Stimulated activated CD8-positive, alpha-beta memory T cell treated with anti-CD3 and anti-CD28 coated beads, Interleukin-4, amount 100 ng/mL, for 48 hours (primary cell): ENCODE measurements at regions not wholly inside any gene's neighbourhood (a gene's known extent, or its start where the extent isn't known, plus 50 kb on each side); places are given as distances from the start of the nearest gene placed in this dataset.

Source experiments
- DNase-seq: peaks from one replicate; pipeline ENCODE4 v3.0.0-alpha.2; 2020

GRCh38 chr10:88110822-88111221 lies 247.4 kb downstream of the PTEN start:
- no peak for DNase-seq

- no peak for DNase-seq
These were observed 247.9 kb downstream of the PTEN start for GRCh38 chr10:88111294-88111693.

DNA sequence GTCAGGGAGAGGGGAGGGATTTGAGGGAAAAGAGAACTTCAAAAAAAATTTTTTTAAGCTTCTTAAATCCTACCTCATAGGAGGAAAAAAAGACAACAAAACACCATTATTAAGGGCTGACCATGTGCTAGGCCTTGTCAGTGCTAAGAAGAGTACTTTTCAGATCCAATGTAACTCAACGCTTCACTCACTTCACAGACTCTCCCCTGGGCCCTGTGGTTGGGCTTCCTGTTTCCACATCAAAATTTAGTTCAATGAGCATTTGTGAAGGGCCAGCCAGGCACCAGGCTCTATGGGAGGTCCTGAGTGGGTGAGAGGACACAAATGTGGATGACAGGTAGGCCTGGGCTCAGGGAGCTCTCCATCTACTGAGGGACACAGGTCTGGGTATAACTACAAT lies 249.8 kb downstream of the PTEN start:
- no peak for DNase-seq

GRCh38 chr10:88113657-88114272 lies 250.3 kb downstream of the PTEN start:
- DNase-seq, result no peak

DNA sequence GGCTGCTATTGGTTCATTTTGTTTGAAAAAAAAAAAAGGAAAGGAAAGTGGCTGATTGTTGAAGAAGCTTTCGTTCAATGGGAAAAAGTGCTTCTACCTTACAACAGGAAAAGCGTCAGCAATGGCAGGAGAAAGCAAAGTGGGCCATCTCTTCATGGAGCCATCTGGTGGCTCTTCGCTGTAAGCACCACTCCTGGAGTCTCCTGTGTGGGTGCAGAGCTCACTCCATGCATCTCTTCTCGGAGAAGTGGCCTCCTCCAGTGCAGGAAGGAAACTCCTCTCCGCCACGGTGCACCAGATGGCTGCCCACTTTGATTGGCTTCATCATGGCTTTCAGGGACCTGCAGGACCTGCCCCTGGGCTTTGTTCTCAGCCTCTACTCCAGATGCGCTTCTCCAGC lies 250.9 kb downstream of the PTEN start:
- DNase-seq, result peak; percentile 41

DNA sequence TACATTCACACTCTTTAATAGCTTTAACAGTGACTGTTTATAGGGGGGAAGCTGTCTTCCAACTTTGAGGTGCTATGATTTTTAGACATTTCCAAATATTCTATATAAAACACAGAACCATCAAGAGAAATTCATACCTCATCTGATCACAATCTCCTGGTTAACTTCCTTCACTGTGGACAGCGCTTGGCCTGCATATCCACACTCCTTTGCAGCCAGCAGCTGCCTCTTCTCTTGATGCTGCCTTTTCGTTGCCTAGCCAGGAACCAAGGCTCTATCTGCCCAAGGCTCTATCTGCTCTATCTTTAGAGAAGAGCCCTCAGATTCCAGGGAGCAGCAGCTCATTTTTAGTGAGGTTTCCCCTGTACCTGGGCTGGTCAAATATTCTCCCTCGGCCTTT lies 252.0 kb downstream of the PTEN start:
- DNase-seq, result no peak

DNA sequence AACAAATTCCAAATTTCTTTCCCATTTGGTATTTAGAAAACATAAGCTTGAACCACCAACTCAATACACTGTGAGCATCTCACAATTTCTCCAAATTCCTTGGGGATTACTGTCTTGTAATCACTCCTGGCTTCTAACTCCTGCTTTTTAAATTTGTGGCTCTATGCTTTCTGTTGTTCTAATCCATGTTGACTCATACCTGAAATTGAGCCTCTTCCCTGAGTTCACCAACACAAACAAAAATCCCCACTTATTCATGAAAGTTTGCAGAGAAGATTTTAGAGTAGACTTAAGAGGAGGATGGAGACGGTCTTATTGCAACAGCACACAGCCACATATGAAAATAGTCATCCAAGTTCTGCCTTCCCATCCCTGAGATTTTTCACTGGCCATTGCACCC lies 252.5 kb downstream of the PTEN start:
- no peak for DNase-seq

DNA sequence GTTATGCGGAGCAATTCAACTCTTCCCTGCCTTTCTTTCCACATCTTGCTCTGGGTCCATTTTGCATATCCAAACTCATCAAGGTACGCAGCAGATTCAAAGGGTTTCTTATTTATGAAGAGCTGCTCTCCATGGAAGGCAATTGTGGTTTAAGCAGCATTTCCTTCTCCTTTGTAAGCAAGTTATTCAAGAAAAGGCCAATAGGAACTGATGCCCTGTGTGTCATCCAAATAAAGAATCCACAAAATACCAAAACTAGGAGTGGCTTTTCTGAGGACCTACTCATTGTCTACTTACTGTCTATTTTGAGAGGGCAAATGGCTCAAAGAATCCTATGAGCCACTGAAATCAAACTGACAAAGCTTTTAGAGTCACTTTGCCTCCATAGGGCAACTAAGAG lies 253.1 kb downstream of the PTEN start:
- DNase-seq, result no peak

GRCh38 chr10:88116971-88117626 lies 253.7 kb downstream of the PTEN start:
- DNase-seq, result peak; percentile 65

DNA sequence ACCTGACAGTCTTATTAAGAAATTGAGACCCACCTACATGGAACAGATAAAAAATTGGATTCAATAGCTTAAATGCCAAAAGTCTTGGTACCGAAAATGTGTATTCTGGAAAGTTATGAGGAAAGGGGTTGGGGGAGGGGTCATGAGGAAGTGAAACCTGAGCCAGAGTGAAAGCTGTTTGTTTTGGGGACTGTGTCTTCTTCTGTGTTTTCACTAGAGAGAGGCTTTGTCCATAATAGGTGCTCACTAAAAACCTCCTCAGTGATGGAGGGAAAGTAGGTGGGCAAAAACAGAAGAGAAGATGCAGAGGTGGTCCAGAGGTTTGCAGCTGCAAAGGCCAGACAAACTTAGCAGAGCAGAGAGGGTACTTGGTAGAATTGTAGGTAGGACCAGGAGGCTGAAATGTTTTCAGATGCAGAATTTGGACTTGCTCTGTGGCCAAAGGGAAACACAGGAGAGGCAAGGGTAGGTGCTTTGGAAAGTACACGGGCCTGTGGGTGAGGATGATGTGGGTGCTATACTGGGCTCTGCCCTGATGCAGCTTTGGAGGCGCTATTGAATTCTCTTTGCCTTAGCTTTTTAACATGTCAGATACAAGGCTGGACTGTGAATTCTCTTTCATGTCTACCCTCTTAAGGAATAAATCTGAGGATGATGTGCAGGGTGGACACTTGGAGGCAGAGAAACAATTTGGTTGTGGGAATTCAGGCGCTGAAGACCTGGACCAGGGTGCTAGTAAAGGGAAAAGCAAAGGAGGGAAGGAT lies 254.6 kb downstream of the PTEN start:
- no peak for DNase-seq

DNA sequence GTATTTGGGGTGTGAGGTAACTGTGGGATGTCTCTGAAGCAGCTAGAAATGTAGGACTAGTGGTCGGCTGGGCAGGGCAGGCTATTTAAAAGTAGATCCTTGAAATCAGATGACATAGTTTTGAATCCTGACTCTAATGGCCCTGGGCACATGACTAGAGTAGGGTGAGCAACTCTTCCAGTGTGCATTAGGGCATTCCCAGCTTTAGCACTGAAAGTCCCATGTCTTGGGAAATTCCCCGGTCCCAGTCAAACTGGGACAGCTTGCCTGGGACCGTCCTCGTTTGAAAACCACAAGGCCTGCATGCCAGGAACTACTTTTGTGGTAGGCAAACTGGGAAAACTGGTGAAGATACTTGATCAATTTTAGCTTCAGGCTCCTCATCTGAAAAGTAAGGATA lies 255.3 kb downstream of the PTEN start:
- no peak for DNase-seq

DNA sequence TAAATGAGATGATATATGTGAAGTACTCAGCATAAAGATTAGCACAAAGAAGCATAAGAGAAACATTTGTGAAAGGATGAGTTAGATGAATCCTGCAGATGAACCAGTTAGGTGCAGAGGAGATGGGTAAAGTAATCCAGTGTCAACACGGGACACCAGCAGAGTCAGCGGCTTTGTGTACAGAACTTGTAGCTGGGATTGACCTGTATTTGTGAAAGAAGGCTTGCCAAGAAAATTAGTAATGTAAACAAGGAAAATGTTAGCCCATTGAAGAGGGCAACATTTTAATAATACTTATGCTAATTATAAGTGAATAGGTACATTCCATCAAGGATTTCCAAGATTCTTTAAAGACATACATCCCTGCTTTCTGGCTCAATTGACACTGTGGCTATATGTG lies 255.7 kb downstream of the PTEN start:
- no peak for DNase-seq

DNA sequence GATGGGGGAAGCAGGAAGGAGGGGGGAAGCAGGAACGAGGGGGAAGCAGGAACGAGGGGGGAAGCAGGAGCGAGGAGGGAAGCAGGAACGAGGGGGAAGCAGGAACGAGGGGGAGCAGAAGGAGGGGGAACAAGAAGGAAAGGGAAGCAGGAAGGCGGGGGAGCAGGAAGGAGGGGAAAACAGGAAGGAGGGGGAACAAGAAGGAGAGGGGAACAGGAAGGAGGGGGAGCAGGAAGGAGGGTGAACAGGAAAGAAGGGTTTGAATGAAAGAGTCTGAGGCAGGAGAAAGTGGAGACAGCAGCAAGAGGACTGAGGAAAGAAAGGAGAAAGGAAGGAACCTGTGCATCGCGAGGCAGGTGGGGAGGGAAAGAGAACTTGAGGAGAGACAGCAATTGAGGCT lies 256.6 kb downstream of the PTEN start:
- no peak for DNase-seq

- no peak for DNase-seq
These were observed 257.3 kb downstream of the PTEN start for GRCh38 chr10:88120599-88121333.

DNA sequence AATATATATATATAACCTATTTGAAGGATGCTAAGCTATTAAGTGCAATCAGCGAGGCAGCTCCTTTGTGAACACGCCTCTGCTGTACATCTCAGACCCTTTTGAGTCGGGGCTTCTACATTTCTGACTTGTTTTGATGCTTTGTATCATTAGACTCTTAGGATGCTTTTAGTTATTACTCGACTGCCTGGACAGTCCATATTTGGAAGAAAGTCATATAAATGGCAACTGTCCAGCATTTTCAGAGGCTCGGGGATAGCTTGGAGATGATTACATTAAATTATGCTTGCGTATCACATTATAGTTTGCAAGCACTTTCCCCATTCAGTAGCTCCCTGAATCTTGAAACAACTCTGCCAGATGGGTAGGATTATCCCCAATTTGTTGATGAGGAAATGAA lies 257.9 kb downstream of the PTEN start:
- DNase-seq, result no peak

GRCh38 chr10:88122145-88122544 lies 258.7 kb downstream of the PTEN start:
- DNase-seq, result no peak

DNA sequence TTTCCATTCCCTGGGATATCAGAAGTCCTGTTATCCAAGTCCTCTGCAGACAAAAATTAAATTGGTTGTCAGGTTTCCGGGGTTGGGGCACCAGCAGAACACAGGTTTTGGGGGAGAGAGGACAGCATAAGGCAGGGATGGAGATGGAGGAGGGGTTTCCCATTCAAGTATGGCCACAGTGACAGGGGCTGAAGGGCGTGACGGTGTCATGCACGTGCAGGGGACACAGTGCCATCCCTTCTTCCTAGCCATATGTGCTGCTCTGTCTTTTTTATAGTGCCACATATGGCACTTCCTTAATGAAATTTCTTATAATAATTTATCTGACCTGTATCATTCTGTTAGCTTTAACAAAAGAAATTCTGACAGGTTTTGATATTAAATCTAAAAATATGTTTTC lies 259.2 kb downstream of the PTEN start:
- no peak for DNase-seq

DNA sequence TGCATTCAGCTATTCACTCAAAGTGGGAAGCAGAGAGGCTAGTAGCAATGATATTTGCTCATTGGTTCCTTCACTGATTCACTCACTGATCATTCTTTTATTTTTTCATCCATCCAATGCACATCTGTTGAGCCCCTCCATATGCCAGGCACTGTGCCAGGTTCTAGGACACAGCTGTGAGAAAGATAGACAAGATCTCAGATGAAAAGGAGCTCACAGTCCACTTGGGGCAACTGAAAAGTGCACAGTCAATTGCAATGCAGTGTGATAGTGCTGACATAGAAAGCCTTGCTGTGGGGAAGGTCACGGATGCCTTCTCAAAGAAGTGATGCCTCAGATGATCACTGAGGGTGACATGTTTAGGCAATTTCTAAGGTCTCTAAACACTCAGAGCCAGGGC lies 262.3 kb downstream of the PTEN start:
- no peak for DNase-seq

GRCh38 chr10:88126699-88127098 lies 263.3 kb downstream of the PTEN start:
- DNase-seq, result no peak

GRCh38 chr10:88127269-88127668 lies 263.8 kb downstream of the PTEN start:
- no peak for DNase-seq

GRCh38 chr10:88127766-88128165 lies 264.3 kb downstream of the PTEN start:
- DNase-seq, result no peak

DNA sequence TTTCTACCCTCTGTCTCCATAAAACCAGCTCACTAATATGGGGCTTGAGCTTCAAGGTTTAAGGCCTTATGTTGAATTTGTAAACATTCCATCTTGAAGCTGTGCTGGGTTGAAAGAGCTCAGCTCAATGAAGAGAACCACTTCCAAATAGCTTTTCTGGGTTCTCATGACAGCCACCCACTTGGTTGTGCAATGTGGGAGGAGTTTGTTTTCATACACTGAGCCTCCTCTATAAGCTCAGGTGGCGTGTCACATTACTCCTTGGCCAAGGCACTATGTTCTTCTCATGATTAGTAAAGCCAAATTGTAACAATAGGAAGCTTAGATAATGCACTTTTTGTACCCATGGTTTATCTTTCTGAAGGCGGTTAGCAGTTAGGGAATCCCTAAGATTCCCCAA lies 265.6 kb downstream of the PTEN start:
- no peak for DNase-seq

GRCh38 chr10:88130912-88131311 lies 267.5 kb downstream of the PTEN start:
- DNase-seq, result no peak
